EL (cell line): ENCODE measurements at regions not wholly inside any gene's neighbourhood (a gene's known extent, or its start where the extent isn't known, plus 50 kb on each side); places are given as distances from the start of the nearest gene placed in this dataset.
"Not testable (repeated sequence)": the region's sequence is repeated elsewhere in the genome, so short reads cannot be mapped to it uniquely, and the experiment has no call there.

Source experiments
- DNase-seq: peaks from one replicate; pipeline ENCODE4 v3.0.0-alpha.2; 2016

GRCh38 chr6:78243519-78243918 is 590.7 kb downstream of the MEI4 start:
- DNase-seq: peak; percentile 62

- DNase-seq: peak; percentile 14
These were observed 599.1 kb downstream of the MEI4 start for GRCh38 chr6:78251931-78252330.

DNA sequence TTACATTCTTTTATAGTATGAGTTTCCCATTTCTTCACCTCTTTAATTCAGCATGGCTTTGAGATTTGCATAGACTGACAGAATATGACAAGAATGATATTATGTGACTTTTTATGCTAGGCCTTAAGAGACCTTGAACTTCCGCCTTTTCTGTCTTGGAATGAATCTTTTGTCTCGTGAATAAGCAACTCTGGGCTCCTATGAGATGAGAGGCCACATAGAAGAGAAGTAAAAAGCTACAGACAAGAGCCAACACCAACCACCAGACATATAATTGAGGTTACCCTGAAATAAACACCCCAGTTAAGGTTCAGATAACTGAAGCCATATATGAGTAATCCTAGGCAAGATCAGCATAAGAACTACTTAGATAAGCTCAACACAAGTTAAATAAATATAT is 600.8 kb downstream of the MEI4 start:
- DNase-seq: no peak

- no peak for DNase-seq
These were observed 607.1 kb downstream of the MEI4 start for GRCh38 chr6:78259935-78260334.

DNA sequence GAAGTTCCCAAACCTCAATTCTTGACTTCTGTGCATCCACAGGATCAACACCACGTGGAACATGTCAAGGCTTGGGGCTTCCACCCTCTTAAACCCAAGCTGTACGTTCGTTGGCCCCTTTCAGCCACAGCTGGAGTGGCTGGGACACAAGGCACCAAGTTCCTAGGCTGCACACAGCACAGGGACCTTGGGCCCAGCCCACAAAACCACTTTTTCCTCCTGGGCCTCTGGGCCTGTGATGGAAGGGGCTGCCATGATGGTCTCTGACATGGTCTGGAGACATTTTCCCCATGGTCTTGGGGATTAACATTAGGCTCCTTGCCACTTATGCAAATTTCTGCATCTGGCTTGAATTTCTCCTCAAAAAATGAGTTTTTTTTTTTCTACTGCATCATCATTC is 606.9 kb upstream of the IRAK1BP1 start:
- not testable (repeated sequence) for DNase-seq

DNA sequence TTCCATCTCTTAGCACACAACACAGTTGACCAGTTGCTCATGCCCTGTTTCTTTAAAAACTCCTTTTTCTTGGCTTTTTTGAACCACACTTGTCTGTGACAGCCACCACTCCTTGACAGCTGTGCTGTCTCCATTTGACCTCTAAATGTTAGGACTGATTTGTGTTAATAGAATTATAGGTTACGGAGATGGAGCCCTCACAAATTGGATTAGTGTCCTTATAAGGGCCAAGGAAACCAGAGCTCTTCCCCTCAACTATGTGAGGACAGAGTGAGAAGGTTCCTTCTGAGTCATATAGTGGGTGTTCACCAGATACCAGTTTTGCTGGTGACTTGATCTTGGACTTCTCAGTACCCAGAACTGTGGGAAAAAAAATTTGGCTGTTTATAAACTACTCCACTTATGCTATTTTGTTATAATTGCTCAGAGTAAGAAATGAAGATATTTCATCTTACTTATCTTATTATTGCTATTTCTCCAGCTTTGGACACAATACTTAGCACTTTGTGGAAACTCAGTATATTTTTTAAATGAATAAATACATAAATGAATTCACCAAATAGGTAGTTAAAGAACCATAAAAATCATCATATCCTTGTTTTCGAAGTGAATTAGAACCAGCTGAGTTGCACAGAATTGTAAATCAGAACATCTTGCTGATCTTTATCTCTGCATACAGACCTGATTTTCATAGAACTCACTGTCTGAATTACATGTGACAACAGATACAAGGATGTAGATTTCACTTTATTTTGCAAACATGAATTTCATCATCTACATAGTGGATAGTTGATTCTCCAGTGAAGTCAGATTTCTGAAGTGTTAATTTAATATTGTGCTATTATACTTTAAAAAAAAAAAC is 598.5 kb upstream of the IRAK1BP1 start:
- no peak for DNase-seq

DNA sequence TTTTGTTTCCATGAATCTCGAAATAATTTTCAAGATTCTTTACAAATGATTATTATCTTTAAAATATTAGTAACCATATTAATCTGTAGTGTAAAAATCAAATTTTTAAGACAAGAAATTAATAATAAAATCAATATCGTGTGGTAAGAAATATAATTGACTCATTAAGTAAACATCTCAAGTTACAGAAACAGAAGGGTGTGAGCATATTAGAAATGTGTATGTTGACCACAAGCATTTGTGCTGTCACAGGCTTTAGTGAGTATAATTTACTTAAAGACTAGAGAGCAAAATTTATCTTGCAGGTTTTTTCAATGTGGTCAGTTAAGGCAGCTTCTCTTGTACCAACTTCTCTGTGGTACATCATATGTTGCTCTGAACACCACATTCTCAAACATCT is 566.5 kb upstream of the IRAK1BP1 start:
- DNase-seq: no peak

GRCh38 chr6:78302411-78302810 is 564.9 kb upstream of the IRAK1BP1 start:
- DNase-seq: no peak

GRCh38 chr6:78308025-78308424 is 559.3 kb upstream of the IRAK1BP1 start:
- DNase-seq: no peak

DNA sequence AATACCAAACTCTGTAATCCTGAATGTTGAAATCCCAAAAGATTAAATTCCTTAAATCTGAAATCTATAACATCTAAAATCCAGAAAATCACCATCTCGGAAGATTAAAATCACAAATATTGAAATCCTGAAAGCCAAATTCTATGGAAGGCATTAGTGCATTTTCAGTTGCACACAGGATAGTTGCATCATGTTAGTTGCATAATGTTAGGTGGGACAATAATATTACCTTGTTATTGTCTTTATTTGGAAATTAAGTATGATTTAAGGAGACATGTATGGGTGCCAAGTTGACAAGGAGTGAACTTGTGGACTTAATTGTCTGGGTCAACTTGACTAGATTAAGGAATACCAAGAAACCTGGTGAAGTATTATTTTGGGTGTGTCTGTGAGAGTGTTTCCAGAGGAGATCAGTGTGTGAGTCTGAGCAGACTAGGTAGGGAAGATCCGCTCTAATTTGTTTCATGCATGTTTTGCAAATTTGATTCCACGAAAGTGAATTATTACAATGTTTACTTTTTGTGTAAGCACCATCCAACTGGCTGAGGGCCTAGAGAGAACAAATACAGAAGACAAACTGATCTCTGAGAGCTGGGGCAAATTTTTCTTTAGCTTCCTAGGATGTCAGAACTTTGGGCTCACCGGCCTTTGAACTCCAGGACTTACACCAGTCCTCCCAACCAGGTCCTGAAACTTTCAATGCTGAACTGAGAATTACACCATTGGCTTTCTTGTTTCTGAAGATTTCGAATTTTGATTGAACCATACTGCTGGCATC is 545.1 kb upstream of the IRAK1BP1 start:
- DNase-seq: no peak

DNA sequence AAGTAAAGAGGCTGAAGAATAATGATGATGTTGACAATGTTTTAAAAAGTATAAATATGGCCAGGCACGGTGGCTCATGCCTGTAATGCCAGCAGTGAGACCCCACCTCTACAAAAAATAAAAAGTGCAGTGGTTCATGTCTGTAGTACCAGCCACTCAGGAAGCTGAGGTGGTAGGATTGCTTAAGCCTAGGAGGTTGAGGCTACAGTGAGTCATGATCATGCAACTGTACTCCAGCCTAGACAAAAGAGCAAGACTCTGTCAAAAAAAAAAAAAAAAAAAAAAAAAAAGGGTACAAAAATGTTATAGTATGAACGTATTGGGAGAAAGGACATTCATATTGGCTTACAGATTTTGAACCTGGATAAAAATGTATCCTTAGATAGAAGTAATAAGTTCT is 543.1 kb upstream of the IRAK1BP1 start:
- no peak for DNase-seq

DNA sequence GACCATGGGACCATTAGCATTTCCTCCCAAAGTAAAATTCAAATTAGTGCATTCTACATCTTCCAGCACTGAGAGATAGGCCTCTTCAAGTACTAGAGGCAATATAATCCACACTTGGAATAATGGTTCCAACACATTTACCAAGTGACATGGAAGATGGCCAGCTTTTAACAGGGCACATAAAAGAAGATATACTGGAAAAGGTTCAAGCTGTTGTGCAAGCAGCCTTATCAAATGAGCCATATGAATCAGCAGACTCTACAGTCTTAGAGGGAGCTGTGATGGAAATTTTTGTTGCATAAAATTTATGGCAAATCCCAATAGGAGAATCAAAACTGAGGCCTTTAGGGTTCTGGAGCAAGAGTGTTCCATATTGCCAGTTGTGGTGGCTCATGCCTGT is 526.6 kb upstream of the IRAK1BP1 start:
- DNase-seq: no peak

- no peak for DNase-seq
These were observed 521.5 kb upstream of the IRAK1BP1 start for GRCh38 chr6:78345882-78346281.

- DNase-seq: no peak
These were observed 520.0 kb upstream of the IRAK1BP1 start for GRCh38 chr6:78347191-78347916.

GRCh38 chr6:78353040-78353439 is 514.3 kb upstream of the IRAK1BP1 start:
- DNase-seq: no peak

DNA sequence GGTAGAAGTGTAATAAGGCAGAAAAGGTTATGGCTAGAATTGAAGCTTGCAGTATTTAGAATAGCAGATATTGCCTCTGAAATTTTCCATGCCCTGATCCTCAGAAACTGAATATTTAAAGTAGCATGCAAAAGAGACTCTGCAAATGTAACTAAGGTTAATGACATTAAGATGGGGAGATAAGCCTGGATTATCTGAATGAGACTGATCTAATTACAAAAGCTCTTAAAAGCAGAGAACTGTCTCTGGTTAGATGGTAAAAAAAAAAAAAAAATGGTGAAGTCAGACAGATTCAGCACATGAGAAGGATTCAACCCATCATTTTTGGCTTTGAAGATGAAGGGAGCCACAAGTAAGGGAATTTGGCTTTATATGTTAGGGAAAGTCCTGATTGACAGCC is 503.7 kb upstream of the IRAK1BP1 start:
- no peak for DNase-seq

- no peak for DNase-seq
These were observed 501.9 kb upstream of the IRAK1BP1 start for GRCh38 chr6:78365473-78365872.

- no peak for DNase-seq
These were observed 490.3 kb upstream of the IRAK1BP1 start for GRCh38 chr6:78377056-78377455.

DNA sequence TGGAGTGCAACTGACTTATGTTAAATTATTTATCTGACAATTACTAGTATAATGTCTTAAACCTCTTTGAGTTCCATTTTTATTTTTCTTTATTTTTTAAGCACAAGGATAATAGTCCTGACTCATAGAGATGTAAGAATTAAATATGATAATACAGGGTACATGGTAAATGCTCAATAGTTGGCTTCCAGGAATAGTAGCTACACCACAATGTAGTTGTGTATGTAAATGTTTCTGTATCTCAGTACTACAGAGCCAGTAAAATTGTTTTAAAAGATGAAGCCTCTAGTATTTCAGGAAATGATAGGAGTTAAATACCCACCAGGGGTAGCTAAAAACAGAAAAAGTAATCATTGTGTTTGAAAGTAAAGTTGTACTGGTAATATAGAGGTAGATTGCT is 487.4 kb upstream of the IRAK1BP1 start:
- DNase-seq: no peak

- no peak for DNase-seq
These were observed 486.8 kb upstream of the IRAK1BP1 start for GRCh38 chr6:78380541-78380940.

- no peak for DNase-seq
These were observed 483.4 kb upstream of the IRAK1BP1 start for GRCh38 chr6:78383968-78384367.

DNA sequence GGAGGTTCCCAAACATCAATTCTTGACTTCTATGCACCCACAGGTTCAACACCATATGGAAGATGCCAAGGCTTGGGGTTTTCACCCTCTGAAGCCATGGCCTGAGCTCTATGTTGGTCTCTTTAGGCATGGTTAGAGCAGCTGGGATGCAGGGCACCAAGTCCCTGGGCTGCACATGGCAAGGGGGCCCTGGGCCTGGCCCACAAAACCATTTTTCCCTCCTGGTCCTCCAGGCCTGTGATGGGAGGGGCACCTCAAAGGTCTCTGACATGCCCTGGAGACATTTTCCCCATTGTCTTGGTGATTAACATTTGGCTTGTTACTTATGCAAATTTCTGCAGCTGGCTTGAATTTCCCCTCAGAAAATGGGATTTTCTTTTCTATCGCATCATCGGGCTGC is 480.5 kb upstream of the IRAK1BP1 start:
- not testable (repeated sequence) for DNase-seq

DNA sequence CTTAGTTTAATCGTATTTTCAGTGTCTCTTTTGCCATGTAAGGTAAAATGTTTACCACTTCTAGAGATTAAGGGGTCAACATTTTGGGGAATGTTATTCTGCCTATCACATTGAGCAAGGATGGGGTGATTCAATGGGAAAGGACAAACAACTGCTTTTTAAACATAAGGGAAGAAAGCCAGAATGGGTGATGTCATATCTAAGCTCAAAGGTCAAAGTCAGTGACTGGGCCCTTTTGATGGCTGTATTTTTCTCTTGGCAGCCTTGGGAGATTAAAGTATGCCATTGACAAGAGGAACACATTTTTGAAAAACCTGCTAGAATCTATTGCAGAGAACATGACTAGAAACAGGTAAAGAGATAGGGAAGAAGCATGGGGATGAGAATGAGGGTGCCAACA is 477.3 kb upstream of the IRAK1BP1 start:
- no peak for DNase-seq

DNA sequence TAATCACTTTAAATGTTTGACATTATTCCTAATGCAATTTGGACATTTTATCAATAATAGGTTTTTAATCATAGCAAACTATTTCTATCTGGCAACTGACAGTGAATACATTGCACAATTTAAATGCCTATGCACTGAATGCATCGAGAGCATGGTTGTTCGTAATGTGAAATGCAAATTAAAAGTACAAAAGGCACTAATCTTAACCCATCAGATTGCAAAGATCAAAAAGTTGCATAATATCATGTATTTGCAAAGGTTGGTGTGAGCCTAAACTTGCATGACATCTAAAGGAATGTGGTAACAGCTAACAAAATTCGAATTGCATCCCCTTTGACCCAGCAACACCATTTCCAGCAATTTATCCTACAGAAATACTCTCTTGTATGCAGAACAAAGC is 469.9 kb upstream of the IRAK1BP1 start:
- DNase-seq: no peak
